GM06990 (cell line): ENCODE measurements at regions not wholly inside any gene's neighbourhood (a gene's known extent, or its start where the extent isn't known, plus 50 kb on each side); places are given as distances from the start of the nearest gene placed in this dataset.
"Not testable (repeated sequence)": the region's sequence is repeated elsewhere in the genome, so short reads cannot be mapped to it uniquely, and the experiment has no call there.

Experiments used
- DNase-seq: peaks from one replicate; pipeline ENCODE4 v3.0.0-alpha.2; 2011; ENCODE audit not compliant: insufficient read length; ENCODE audit errors: extremely low read depth
- H3K27me3 ChIP-seq: replicated peaks from 2 replicates; pipeline ENCODE4 v1.6.0; 2011; ENCODE audit warnings: low read length; ENCODE audit not compliant: control insufficient read depth, insufficient read depth
- H3K36me3 ChIP-seq: 2 replicates; pipeline ENCODE4 v1.5.1; 2011; ENCODE audit warnings: low read length; ENCODE audit not compliant: control insufficient read depth, insufficient read depth
- H3K4me3 ChIP-seq: replicated peaks from 2 replicates; pipeline ENCODE4 v1.5.1; 2011; ENCODE audit warnings: low read depth, mild to moderate bottlenecking, control low read depth, low read length
- CTCF ChIP-seq: IDR thresholded peaks from 2 replicates; pipeline ENCODE4 v1.5.1; 2011; ENCODE audit warnings: low read length, control low read depth, mild to moderate bottlenecking, inconsistent platforms; ENCODE audit not compliant: insufficient read depth, poor library complexity, severe bottlenecking

DNA sequence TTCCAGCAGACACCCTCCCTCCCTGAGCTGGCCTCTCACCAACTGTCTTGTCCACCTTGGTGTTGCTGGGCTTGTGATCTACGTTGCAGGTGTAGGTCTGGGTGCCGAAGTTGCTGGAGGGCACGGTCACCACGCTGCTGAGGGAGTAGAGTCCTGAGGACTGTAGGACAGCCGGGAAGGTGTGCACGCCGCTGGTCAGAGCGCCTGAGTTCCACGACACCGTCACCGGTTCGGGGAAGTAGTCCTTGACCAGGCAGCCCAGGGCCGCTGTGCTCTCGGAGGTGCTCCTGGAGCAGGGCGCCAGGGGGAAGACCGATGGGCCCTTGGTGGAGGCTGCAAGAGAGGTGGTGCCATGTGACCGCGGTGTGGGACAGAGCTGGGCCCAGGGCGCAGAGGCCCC is 118.1 kb downstream of the TMEM121 start:
- not testable (repeated sequence) for DNase-seq, H3K36me3 ChIP-seq, H3K4me3 ChIP-seq, H3K27me3 ChIP-seq

DNA sequence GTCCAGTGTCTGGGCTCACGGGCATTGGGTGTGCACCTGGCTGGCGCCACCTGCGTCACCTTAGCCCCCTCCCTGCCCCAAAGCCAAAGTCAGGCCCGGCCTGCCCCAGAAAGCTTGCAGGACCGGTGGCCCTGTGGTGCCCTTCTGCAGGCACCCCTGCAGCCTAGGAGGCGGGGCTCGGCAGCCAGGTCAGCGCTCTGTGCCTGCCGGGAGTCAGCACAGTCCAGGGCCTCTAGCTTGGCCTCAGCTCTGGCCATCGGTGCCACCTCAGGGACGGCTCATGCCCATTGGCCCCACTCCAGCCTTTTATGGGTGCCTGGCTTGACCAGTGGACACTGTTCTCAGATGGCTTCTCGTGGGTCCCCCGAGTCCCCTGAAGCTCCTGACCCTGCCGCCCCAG is 118.5 kb downstream of the TMEM121 start:
- not testable (repeated sequence) for H3K4me3 ChIP-seq, DNase-seq, H3K36me3 ChIP-seq, H3K27me3 ChIP-seq

GRCh38 chr14:105645389-105645788 is 119.0 kb downstream of the TMEM121 start:
- H3K4me3 ChIP-seq, result peak overlapping the region; percentile 32
- H3K36me3 ChIP-seq, H3K27me3 ChIP-seq, DNase-seq: not testable (repeated sequence)

GRCh38 chr14:105646175-105646574 is 119.8 kb downstream of the TMEM121 start:
- no peaks in the 10 kb centered on the region for H3K36me3 ChIP-seq
- TF ChIP-seq CTCF, result no peak
- no peak overlapping the region for H3K4me3 ChIP-seq
- DNase-seq, result no peak
- no peaks in the 10 kb centered on the region; the same call in 1 of the 2 replicates for H3K27me3 ChIP-seq

DNA sequence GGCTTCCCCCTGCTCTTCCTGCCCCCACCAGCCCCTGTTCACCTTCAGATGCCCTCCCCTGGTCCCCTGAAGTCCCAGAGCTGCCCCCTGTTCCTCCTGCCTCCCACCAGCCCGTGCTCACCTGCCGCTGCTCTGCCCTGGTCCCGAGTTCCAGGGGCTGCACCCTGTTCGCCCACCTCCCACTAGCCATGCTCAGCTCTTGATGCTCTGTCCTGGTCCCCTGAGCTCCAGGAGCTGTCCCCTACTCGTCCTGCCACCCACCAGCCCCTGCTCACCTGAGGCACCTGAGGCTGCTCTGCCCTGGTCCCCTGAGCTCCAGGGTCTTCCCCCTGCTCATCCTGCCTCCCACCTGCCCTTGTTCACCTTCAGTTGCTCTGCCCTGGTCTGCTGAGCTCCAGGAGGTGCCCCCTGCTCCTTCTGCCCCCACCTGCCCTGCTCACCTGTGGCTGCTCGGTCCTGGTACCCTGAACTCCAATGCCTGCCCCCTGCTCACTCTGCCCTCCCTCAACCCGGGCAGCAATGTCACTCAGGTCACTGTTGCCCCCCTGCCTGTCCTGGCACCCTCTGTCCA is 120.4 kb downstream of the TMEM121 start:
- not testable (repeated sequence) for H3K27me3 ChIP-seq, DNase-seq, H3K4me3 ChIP-seq, H3K36me3 ChIP-seq

DNA sequence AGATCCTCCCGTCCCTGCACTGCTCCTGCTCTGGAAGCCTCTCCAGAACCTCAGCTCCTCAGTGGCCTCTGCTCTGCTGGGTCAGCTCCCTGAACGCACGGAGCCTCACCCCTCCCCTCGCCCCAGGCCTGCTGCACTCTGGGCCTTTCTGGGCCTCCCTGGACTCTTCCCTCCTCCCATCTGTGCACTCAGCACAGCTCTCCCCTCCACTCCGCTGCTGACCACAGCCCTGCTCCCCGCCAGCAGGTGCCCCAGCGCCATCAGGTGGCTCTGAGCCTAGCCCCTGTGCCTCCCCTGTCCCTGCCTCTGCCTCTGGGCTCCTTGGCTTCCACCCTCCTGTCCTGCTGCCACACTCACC is 121.0 kb downstream of the TMEM121 start:
- DNase-seq, H3K36me3 ChIP-seq, H3K27me3 ChIP-seq, H3K4me3 ChIP-seq: not testable (repeated sequence)

DNA sequence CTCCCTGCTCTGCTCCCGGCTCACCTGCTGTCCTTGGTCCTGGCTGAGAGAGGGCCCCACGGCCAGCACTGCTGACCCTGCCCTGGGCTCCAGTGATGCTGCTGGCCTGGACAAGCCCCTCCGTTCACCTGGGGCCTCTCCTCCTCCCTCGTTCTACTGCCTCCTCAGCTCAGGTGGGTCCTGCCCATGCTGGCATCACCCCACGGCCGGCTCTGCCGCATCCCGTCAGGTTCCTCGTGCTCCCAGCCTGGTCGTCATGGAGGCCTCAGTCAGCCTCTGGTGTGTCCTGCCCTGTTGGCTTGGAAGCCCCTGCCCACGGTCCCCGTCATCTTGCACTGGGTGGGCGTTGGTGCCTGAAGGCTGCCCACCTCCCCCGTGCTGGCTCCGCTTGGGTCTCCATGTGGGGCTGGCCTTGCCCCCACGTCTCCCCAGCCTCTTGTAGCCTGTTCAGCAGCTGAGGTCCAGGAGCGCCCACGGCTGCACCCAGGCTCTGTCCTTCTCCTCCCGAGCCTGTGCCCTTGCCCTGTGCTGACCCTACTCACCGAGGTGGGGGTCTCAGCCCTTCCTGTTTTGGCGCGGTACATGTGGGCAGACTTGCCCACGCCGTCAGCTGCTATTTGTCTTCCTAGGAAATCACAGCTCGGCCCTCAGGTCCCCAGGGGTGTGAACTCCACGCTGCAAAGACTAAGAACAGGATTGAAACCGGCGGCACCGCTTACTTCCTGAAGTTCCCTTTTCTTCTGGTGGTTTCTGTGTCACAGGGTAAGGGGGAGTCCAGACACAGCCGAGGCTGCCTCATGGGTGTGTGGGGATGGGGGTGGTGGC is 121.6 kb downstream of the TMEM121 start:
- TF ChIP-seq CTCF, result no peak
- no peak overlapping the region for H3K4me3 ChIP-seq
- H3K36me3 ChIP-seq, result no peaks in the 10 kb centered on the region
- no peak for DNase-seq
- H3K27me3 ChIP-seq, result no peaks in the 10 kb centered on the region; the same call in 1 of the 2 replicates

- not testable (repeated sequence) for H3K4me3 ChIP-seq, H3K27me3 ChIP-seq, H3K36me3 ChIP-seq, DNase-seq
Measured at GRCh38 chr14:105648609-105649535, 122.5 kb downstream of the TMEM121 start.

GRCh38 chr14:105652317-105652716 is 125.9 kb downstream of the TMEM121 start:
- not testable (repeated sequence) for DNase-seq, H3K27me3 ChIP-seq, H3K4me3 ChIP-seq, H3K36me3 ChIP-seq

DNA sequence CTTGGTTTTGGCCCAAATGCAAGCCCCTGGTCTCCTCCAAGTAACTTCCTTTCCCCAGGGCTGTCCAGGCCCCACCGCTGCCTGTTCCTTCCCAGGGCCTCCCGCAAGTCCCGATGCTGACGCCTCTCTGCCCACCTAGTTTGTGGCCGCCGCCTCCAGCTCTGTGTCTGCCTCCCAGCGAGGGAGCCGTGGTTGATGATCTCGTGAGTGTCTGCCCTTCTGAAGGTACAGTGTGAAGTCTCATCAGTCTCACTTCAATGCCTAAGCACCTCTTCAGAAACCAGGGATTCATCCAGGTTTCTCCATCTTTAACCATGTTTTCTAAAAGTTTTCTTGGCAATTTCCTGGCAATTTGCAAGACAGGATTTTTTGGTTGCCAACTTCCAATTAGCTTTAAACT is 127.5 kb downstream of the TMEM121 start:
- H3K4me3 ChIP-seq, H3K36me3 ChIP-seq, H3K27me3 ChIP-seq, DNase-seq: not testable (repeated sequence)

DNA sequence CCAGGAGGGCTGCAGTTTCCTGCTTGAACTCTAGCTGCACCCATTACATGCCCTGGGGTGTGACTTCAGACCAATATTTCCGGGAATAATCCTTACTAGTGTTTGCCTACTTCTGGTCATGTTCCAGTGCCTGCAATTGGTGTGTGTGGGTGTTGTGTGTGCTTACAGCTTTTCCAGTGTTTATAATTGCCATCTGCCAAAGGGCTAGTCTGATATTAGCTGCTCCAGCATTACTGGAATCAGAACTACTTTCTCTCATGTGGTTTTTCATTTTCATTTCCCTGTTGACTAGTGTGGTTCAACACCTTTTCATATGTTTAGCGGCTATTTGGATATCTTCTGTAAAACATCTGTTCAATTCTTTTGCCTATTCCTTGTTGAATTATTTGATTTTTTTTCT is 132.9 kb downstream of the TMEM121 start:
- not testable (repeated sequence) for H3K4me3 ChIP-seq, H3K27me3 ChIP-seq, DNase-seq, H3K36me3 ChIP-seq
